ENCODE measurements at regions not wholly inside any gene's neighbourhood (a gene's known extent, or its start where the extent isn't known, plus 50 kb on each side); places are given as distances from the start of the nearest gene placed in this dataset.

- Histone ChIP-seq H3K27me3 (ENCODE audit: control insufficient read depth, insufficient read depth, low read length) (peaks cover 2% of the 10 kb centered on the region; the same call in 1 of the 2 replicates), H3K4me3 (ENCODE audit: low read depth, low read length) (no peak overlapping the region), H3K36me3 (ENCODE audit: control insufficient read depth, insufficient read depth, low read length) (no peaks in the 10 kb centered on the region)
- DNase-seq (ENCODE audit: low read depth), result no peak
- CTCF ChIA-PET, result interaction anchor here (0.6 kb wide), 1 partner anchor 1147 kb away, joined by 3 read pairs; no protein-coding TSS in a partner anchor
- no peak for TF ChIP-seq CTCF (IDR thresholded peaks at IDR 0.05; ENCODE audit: insufficient read depth, low read depth, low read length)
- POLR2A ChIA-PET, result no interaction called here
Measured at GRCh38 chr2:235218486-235218907, 266.7 kb downstream of the SH3BP4 start.

- ChIA-PET POLR2A (no interaction called here), CTCF (interaction anchor here (0.6 kb wide), 1 partner anchor 1147 kb away, joined by 3 read pairs; no protein-coding TSS in a partner anchor)
- Histone ChIP-seq H3K27me3 (ENCODE audit: control insufficient read depth, insufficient read depth, low read length) (0 out of 2 replicates have a peak, but pooled peaks cover 2% of the 10 kb centered on the region), H3K36me3 (ENCODE audit: control insufficient read depth, insufficient read depth, low read length) (no peaks in the 10 kb centered on the region), H3K4me3 (ENCODE audit: low read depth, low read length) (no peak overlapping the region)
- no peak for DNase-seq (ENCODE audit: low read depth)
- TF ChIP-seq CTCF (IDR thresholded peaks at IDR 0.05; ENCODE audit: insufficient read depth, low read depth, low read length), result no peak
Measured at GRCh38 chr2:235219048-235219447, 267.2 kb downstream of the SH3BP4 start.

DNA sequence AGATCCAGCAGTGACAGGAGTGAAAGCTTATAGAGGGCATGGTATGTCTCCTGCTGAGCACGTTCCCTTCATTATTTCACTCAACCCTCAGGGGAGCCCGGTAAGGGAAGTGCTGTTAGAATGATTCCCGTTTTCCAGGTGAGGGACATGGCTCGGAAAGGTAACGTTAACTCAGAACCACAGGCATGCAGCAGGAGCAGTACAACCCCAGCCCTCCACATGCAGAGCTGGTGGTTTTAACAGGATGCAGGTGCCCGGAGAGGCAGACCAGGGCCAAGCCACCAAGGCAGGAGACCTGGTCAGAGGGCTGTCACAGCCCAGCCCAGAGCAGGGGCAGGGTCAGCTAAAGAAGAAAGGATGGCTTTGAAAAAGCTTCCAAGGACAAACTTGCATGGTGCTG is 268.5 kb downstream of the SH3BP4 start:
- DNase-seq (ENCODE audit: low read depth), result no peak
- ChIA-PET CTCF (no interaction called here), POLR2A (no interaction called here)
- H3K27me3 ChIP-seq (ENCODE audit: control insufficient read depth, insufficient read depth, low read length), result peaks cover 2% of the 10 kb centered on the region; the same call in 1 of the 2 replicates
- H3K36me3 ChIP-seq (ENCODE audit: control insufficient read depth, insufficient read depth, low read length), result no peaks in the 10 kb centered on the region
- no peak overlapping the region for H3K4me3 ChIP-seq (ENCODE audit: low read depth, low read length)
- TF ChIP-seq CTCF (IDR thresholded peaks at IDR 0.05; ENCODE audit: insufficient read depth, low read depth, low read length), result no peak

- Histone ChIP-seq H3K27me3 (ENCODE audit: control insufficient read depth, insufficient read depth, low read length) (peaks cover 1% of the 10 kb centered on the region; the same call in 1 of the 2 replicates), H3K36me3 (ENCODE audit: control insufficient read depth, insufficient read depth, low read length) (no peaks in the 10 kb centered on the region), H3K4me3 (ENCODE audit: low read depth, low read length) (no peak overlapping the region)
- ChIA-PET POLR2A (no interaction called here), CTCF (no interaction called here)
- TF ChIP-seq CTCF (IDR thresholded peaks at IDR 0.05; ENCODE audit: insufficient read depth, low read depth, low read length), result no peak
- no peak for DNase-seq (ENCODE audit: low read depth)
Measured at GRCh38 chr2:235223011-235223410, 270.8 kb upstream of the AGAP1 start.

- Histone ChIP-seq H3K27me3 (ENCODE audit: control insufficient read depth, insufficient read depth, low read length) (peaks cover 1% of the 10 kb centered on the region; the same call in 1 of the 2 replicates), H3K4me3 (ENCODE audit: low read depth, low read length) (no peak overlapping the region), H3K36me3 (ENCODE audit: control insufficient read depth, insufficient read depth, low read length) (no peaks in the 10 kb centered on the region)
- no peak for TF ChIP-seq CTCF (IDR thresholded peaks at IDR 0.05; ENCODE audit: insufficient read depth, low read depth, low read length)
- ChIA-PET POLR2A (no interaction called here), CTCF (no interaction called here)
- no peak for DNase-seq (ENCODE audit: low read depth)
Measured at GRCh38 chr2:235224410-235224809, 269.4 kb upstream of the AGAP1 start.
